ENCODE measurements at regions not wholly inside any gene's neighbourhood (a gene's known extent, or its start where the extent isn't known, plus 50 kb on each side); places are given as distances from the start of the nearest gene placed in this dataset.

DNA sequence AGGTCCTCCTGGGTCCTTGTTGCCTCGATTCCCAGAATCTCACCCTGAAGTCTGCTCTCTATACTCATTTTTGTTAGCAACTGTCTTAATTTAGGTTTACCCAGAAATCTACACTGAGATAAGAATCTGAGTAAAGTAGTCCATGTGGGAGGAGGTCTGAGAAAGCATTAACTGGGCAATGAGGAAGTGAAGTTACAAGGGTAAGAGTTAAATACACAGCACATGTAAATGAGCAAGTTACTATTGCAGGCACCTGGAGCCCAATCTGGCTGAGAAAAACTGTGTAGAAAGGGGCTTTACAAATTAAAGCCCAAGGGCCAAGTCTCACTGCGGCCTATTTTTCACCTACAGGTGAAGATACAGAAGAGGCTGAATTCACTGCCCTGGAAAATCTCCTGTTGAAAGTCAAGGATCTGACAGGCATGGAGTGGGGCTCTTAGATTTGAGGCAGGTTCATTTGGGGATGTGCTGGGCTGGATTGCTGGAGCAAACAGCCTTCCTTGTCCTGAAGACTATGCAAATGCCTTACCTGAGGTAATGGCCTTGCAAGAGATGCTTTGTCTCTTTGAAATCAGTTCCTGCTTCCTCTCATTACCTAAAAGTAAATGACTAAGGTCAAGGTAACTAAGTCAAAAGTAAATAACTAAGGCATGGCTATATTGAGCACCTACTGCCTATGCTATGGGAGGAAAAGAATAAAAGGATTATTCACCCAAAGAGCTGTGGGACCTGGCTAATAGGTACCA lies 84.4 kb upstream of the DYNAP start:
- TF ChIP-seq, protein P1, sequence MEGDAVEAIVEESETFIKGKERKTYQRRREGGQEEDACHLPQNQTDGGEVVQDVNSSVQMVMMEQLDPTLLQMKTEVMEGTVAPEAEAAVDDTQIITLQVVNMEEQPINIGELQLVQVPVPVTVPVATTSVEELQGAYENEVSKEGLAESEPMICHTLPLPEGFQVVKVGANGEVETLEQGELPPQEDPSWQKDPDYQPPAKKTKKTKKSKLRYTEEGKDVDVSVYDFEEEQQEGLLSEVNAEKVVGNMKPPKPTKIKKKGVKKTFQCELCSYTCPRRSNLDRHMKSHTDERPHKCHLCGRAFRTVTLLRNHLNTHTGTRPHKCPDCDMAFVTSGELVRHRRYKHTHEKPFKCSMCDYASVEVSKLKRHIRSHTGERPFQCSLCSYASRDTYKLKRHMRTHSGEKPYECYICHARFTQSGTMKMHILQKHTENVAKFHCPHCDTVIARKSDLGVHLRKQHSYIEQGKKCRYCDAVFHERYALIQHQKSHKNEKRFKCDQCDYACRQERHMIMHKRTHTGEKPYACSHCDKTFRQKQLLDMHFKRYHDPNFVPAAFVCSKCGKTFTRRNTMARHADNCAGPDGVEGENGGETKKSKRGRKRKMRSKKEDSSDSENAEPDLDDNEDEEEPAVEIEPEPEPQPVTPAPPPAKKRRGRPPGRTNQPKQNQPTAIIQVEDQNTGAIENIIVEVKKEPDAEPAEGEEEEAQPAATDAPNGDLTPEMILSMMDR (IDR thresholded peaks at IDR 0.05): no peak
- TF ChIP-seq POLR2A (IDR thresholded peaks at IDR 0.05) (no peak), EP300 (IDR thresholded peaks at IDR 0.05) (no peak), POLR2AphosphoS5 (IDR thresholded peaks at IDR 0.05) (no peak)
